Breast epithelium (tissue), 3 donors: ENCODE measurements at regions not wholly inside any gene's neighbourhood (a gene's known extent, or its start where the extent isn't known, plus 50 kb on each side); places are given as distances from the start of the nearest gene placed in this dataset.
"Not testable (repeated sequence)": the region's sequence is repeated elsewhere in the genome, so short reads cannot be mapped to it uniquely, and the experiment has no call there.

Source experiments
- POLR2A ChIP-seq: fragments of 450-650 bp; IDR thresholded peaks from one replicate; pipeline ENCODE4 v1.6.1; 2016; ENCODE audit warnings: antibody characterized with exemption, mild to moderate bottlenecking, moderate library complexity
- POLR2AphosphoS5 ChIP-seq, 3 donors: sonication (generic); formaldehyde crosslinking; IDR thresholded peaks; one replicate each; pipeline ENCODE4 v1.6.1; 2017; ENCODE audit warnings: antibody characterized with exemption in 3 of 3
- TF ChIP-seq, protein P1 (sequence below), 3 donors: fragments of 450-650 bp; IDR thresholded peaks; one replicate each; pipeline ENCODE4 v1.5.1; 2016 to 2017; ENCODE audit warnings: antibody characterized with exemption in 3 of 3, mild to moderate bottlenecking in 3 of 3, moderate library complexity in 3 of 3

DNA sequence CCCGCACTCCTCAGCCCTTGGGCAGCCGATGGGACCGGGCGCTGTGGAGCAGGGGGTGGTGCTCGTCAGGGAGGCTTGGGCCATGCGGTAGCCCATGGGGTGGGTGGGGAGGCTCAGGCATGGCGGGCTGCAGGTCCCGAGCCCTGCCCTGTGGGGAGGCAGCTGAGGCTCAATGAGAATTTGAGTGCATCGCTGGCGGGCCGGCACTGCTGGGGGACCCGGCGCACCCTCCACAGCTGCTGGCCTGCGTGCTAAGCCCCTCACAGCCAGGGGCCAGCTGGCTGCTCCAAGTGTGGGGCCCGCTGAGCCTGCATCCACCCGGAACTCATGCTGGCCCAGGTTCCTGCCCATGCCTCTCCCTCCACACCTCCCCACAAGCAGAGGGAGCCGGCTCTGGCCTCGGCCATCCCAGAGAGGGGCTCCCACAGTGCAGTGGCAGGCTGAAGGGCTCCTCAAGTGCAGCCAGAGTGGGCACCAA, 543.5 kb upstream of the FAM98A start:
- TF ChIP-seq, protein P1, sequence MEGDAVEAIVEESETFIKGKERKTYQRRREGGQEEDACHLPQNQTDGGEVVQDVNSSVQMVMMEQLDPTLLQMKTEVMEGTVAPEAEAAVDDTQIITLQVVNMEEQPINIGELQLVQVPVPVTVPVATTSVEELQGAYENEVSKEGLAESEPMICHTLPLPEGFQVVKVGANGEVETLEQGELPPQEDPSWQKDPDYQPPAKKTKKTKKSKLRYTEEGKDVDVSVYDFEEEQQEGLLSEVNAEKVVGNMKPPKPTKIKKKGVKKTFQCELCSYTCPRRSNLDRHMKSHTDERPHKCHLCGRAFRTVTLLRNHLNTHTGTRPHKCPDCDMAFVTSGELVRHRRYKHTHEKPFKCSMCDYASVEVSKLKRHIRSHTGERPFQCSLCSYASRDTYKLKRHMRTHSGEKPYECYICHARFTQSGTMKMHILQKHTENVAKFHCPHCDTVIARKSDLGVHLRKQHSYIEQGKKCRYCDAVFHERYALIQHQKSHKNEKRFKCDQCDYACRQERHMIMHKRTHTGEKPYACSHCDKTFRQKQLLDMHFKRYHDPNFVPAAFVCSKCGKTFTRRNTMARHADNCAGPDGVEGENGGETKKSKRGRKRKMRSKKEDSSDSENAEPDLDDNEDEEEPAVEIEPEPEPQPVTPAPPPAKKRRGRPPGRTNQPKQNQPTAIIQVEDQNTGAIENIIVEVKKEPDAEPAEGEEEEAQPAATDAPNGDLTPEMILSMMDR (IDR thresholded peaks at IDR 0.05), result not testable (repeated sequence)
- not testable (repeated sequence) for TF ChIP-seq POLR2A; POLR2AphosphoS5 (IDR thresholded peaks at IDR 0.05)
